Naive thymus-derived CD4-positive, alpha-beta T cell (primary cell): ENCODE measurements at regions not wholly inside any gene's neighbourhood (a gene's known extent, or its start where the extent isn't known, plus 50 kb on each side); places are given as distances from the start of the nearest gene placed in this dataset.
"Not testable (repeated sequence)": the region's sequence is repeated elsewhere in the genome, so short reads cannot be mapped to it uniquely, and the experiment has no call there.

Experiments
- ATAC-seq: fragments of 150-1000 bp; cut with Tn5 transposase; 2 replicates; pipeline ENCODE4 v1.10.0; 2021; ENCODE audit warnings: mild to moderate bottlenecking, moderate library complexity
- CTCF ChIA-PET: fragments of 350-600 bp; sonication (Branson Sonifier 250); formaldehyde crosslinking; loops from one replicate; lab custom pipeline; 2021; ENCODE audit warnings: antibody characterized with exemption; lab: Charles Lee
- POLR2A ChIA-PET: fragments of 350-600 bp; sonication (Branson Sonifier 250); formaldehyde crosslinking; loops from one replicate; lab custom pipeline; 2021; ENCODE audit warnings: antibody characterized with exemption, inconsistent platforms; lab: Charles Lee
- DNase-seq, 9 donors: peaks; one replicate each; pipeline versions ENCODE4 v3.0.0 to v3.0.0-alpha.2; 2020 to 2022; ENCODE audit warnings: mixed read lengths in 1 of 9
- H3K27ac ChIP-seq: one replicate; pipeline ENCODE4 v1.7.0; 2013; ENCODE audit warnings: mild to moderate bottlenecking, low read depth, low read length, moderate library complexity
- H3K27me3 ChIP-seq, 2 donors: one replicate each; pipeline ENCODE4 v1.7.0; 2013; ENCODE audit warnings: low read length in 2 of 2, mild to moderate bottlenecking in 2 of 2, moderate library complexity in 2 of 2; ENCODE audit not compliant: control insufficient read depth in 2 of 2, insufficient read depth in 2 of 2
- H3K36me3 ChIP-seq, 3 experiments: 1 replicate in 2 of 3; 2 replicates in 1 of 3; pipeline ENCODE4 v1.7.0; 2013; ENCODE audit warnings: low read length in 3 of 3, mild to moderate bottlenecking in 3 of 3, moderate library complexity in 1 of 3; ENCODE audit not compliant: insufficient read depth in 3 of 3, control insufficient read depth in 2 of 3
- H3K4me1 ChIP-seq, 2 donors: one replicate each; pipeline ENCODE4 v1.7.0; 2013; ENCODE audit warnings: low read length in 2 of 2, mild to moderate bottlenecking in 2 of 2, moderate library complexity in 1 of 2; ENCODE audit not compliant: control insufficient read depth in 2 of 2, insufficient read depth in 2 of 2
- H3K4me3 ChIP-seq: 2 replicates; pipeline ENCODE4 v1.7.0; 2013; ENCODE audit warnings: mild to moderate bottlenecking, low read length
- H3K9me3 ChIP-seq, 3 experiments: 1 replicate in 2 of 3; 2 replicates in 1 of 3; pipeline ENCODE4 v1.7.0; 2013; ENCODE audit warnings: low read length in 3 of 3; ENCODE audit not compliant: control insufficient read depth in 2 of 3
- H3K27ac Mint-ChIP-seq, 9 donors: one replicate each; pipeline ENCODE4 v1.8.0; 2020 to 2022; ENCODE audit warnings: mixed read lengths in 9 of 9, mild to moderate bottlenecking in 8 of 9, moderate library complexity in 5 of 9, inconsistent platforms in 2 of 9
- H3K27me3 Mint-ChIP-seq, 5 donors: one replicate each; pipeline ENCODE4 v1.8.0; 2021 to 2022; ENCODE audit warnings: mixed read lengths in 5 of 5, mild to moderate bottlenecking in 1 of 5
- H3K36me3 Mint-ChIP-seq, 5 donors: one replicate each; pipeline ENCODE4 v1.8.0; 2020 to 2022; ENCODE audit warnings: mixed read lengths in 5 of 5, mild to moderate bottlenecking in 3 of 5, inconsistent platforms in 1 of 5
- H3K4me1 Mint-ChIP-seq, 7 donors: one replicate each; pipeline ENCODE4 v1.8.0; 2020 to 2022; ENCODE audit warnings: mixed read lengths in 7 of 7, mild to moderate bottlenecking in 3 of 7, inconsistent platforms in 1 of 7
- H3K4me3 Mint-ChIP-seq, 10 donors: one replicate each; pipeline ENCODE4 v1.8.0; 2020 to 2022; ENCODE audit warnings: mild to moderate bottlenecking in 10 of 10, mixed read lengths in 10 of 10, moderate library complexity in 6 of 10, inconsistent platforms in 2 of 10
- H3K9me3 Mint-ChIP-seq, 11 donors: one replicate each; pipeline ENCODE4 v1.8.0; 2020 to 2022; ENCODE audit warnings: mixed read lengths in 11 of 11, mild to moderate bottlenecking in 4 of 11, inconsistent platforms in 1 of 11, moderate library complexity in 1 of 11
- intact Hi-C, 2 donors: fragments of 100-400 bp; cut with micrococcal nuclease; formaldehyde crosslinking; loops; one replicate each; pipeline ENCODE4 v1.15.1; 2023

- H3K27me3 ChIP-seq, result no peaks in the 10 kb centered on the region
- H3K36me3 ChIP-seq, result no peaks in the 10 kb centered on the region
- H3K9me3 ChIP-seq, result peaks cover 0 to 6% (median 0%) of the 10 kb centered on the region in 3 experiments
- H3K27me3 Mint-ChIP-seq, result peaks cover 0 to 15% (median 4%) of the 10 kb centered on the region in 5 donors
- no peaks in the 10 kb centered on the region for H3K4me1 Mint-ChIP-seq
- POLR2A ChIA-PET, result no interaction called here
- ATAC-seq (no peak), DNase-seq (no peak)
- no peak overlapping the region for H3K4me3 Mint-ChIP-seq
- CTCF ChIA-PET, result no interaction called here
- H3K4me1 ChIP-seq, result no peaks in the 10 kb centered on the region
- H3K27ac Mint-ChIP-seq, result no peak overlapping the region
- H3K36me3 Mint-ChIP-seq, result peaks cover 0 to 7% (median 4%) of the 10 kb centered on the region in 5 donors
- intact Hi-C loops, result no loop called here
- no peak overlapping the region for H3K27ac ChIP-seq
- H3K9me3 Mint-ChIP-seq, result peaks cover 5 to 59% (median 24%) of the 10 kb centered on the region in 11 donors
- no peak overlapping the region for H3K4me3 ChIP-seq
Measured at GRCh38 chr20:30484009-30484748, 773.3 kb upstream of the DEFB115 start.

GRCh38 chr20:30484749-30485070 lies 772.8 kb upstream of the DEFB115 start:
- Histone ChIP-seq H3K36me3 (no peaks in the 10 kb centered on the region), H3K27me3 (no peaks in the 10 kb centered on the region), H3K4me3 (no peak overlapping the region), H3K27ac (no peak overlapping the region), H3K9me3 (peaks cover 0 to 6% (median 0%) of the 10 kb centered on the region in 3 experiments), H3K4me1 (no peaks in the 10 kb centered on the region)
- Mint-ChIP-seq H3K27me3 (peaks cover 0 to 15% (median 4%) of the 10 kb centered on the region in 5 donors), H3K36me3 (peaks cover 0 to 7% (median 4%) of the 10 kb centered on the region in 5 donors), H3K4me3 (no peak overlapping the region), H3K9me3 (peaks cover 5 to 54% (median 24%) of the 10 kb centered on the region in 11 donors), H3K27ac (no peak overlapping the region), H3K4me1 (no peaks in the 10 kb centered on the region)
- DNase-seq, result no peak
- CTCF ChIA-PET, result no interaction called here
- POLR2A ChIA-PET, result no interaction called here
- intact Hi-C loops, result no loop called here
- ATAC-seq, result no peak

- no peaks in the 10 kb centered on the region for H3K27me3 ChIP-seq
- H3K36me3 Mint-ChIP-seq, result peaks cover 0 to 7% (median 4%) of the 10 kb centered on the region in 5 donors
- DNase-seq (no peak), ATAC-seq (no peak)
- H3K27ac ChIP-seq, result no peak overlapping the region
- no peaks in the 10 kb centered on the region for H3K4me1 ChIP-seq
- no peaks in the 10 kb centered on the region for H3K36me3 ChIP-seq
- peaks cover 5 to 46% (median 23%) of the 10 kb centered on the region in 11 donors for H3K9me3 Mint-ChIP-seq
- H3K9me3 ChIP-seq, result peaks cover 0 to 6% (median 0%) of the 10 kb centered on the region in 3 experiments
- peaks cover 0 to 15% (median 4%) of the 10 kb centered on the region in 5 donors for H3K27me3 Mint-ChIP-seq
- intact Hi-C loops, result no loop called here
- H3K4me1 Mint-ChIP-seq, result no peaks in the 10 kb centered on the region
- POLR2A ChIA-PET, result no interaction called here
- no peak overlapping the region for H3K4me3 Mint-ChIP-seq
- CTCF ChIA-PET, result no interaction called here
- H3K4me3 ChIP-seq, result no peak overlapping the region
- no peak overlapping the region for H3K27ac Mint-ChIP-seq
Measured at GRCh38 chr20:30485331-30486102, 771.9 kb upstream of the DEFB115 start.

DNA sequence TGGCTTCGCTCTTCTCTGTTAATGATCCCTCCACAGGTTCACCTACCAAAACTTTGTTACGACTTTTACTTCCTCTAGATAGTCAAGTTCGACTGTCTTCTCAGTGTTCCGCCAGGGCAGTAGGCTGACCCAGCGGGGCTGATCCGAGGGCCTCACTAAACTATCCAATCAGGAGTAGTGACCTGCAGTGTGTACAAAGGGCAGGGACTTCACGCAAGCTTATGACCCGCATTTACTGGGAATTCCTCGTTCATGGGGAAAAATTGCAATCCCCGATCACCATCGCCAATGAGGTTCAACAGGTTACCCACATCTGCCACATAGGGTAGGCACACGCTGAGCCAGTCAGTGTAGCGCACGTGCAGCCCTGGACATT lies 771.4 kb upstream of the DEFB115 start:
- Mint-ChIP-seq H3K27ac (no peak overlapping the region), H3K9me3 (peaks cover 5 to 47% (median 25%) of the 10 kb centered on the region in 11 donors), H3K4me1 (no peaks in the 10 kb centered on the region), H3K27me3 (peaks cover 0 to 15% (median 5%) of the 10 kb centered on the region in 5 donors), H3K36me3 (peaks cover 0 to 7% (median 4%) of the 10 kb centered on the region in 5 donors), H3K4me3 (no peak overlapping the region)
- H3K4me1 ChIP-seq, result no peaks in the 10 kb centered on the region
- intact Hi-C loops, result no loop called here
- DNase-seq (no peak), ATAC-seq (no peak)
- POLR2A ChIA-PET, result no interaction called here
- CTCF ChIA-PET, result no interaction called here
- H3K36me3 ChIP-seq, result no peaks in the 10 kb centered on the region
- H3K27me3 ChIP-seq, result no peaks in the 10 kb centered on the region
- no peak overlapping the region for H3K4me3 ChIP-seq
- H3K27ac ChIP-seq, result no peak overlapping the region
- H3K9me3 ChIP-seq, result peaks cover 0 to 6% (median 0%) of the 10 kb centered on the region in 3 experiments

GRCh38 chr20:30487461-30487860 lies 770.0 kb upstream of the DEFB115 start:
- peaks cover 5 to 43% (median 19%) of the 10 kb centered on the region in 11 donors for H3K9me3 Mint-ChIP-seq
- ATAC-seq, H3K4me3 ChIP-seq, DNase-seq, H3K4me1 Mint-ChIP-seq, H3K27ac ChIP-seq, H3K4me3 Mint-ChIP-seq, CTCF ChIA-PET, H3K27ac Mint-ChIP-seq, POLR2A ChIA-PET, H3K9me3 ChIP-seq, H3K36me3 Mint-ChIP-seq, H3K27me3 ChIP-seq, intact Hi-C loops, H3K36me3 ChIP-seq, H3K4me1 ChIP-seq: not testable (repeated sequence)
- peaks cover 0 to 15% (median 5%) of the 10 kb centered on the region in 5 donors for H3K27me3 Mint-ChIP-seq

DNA sequence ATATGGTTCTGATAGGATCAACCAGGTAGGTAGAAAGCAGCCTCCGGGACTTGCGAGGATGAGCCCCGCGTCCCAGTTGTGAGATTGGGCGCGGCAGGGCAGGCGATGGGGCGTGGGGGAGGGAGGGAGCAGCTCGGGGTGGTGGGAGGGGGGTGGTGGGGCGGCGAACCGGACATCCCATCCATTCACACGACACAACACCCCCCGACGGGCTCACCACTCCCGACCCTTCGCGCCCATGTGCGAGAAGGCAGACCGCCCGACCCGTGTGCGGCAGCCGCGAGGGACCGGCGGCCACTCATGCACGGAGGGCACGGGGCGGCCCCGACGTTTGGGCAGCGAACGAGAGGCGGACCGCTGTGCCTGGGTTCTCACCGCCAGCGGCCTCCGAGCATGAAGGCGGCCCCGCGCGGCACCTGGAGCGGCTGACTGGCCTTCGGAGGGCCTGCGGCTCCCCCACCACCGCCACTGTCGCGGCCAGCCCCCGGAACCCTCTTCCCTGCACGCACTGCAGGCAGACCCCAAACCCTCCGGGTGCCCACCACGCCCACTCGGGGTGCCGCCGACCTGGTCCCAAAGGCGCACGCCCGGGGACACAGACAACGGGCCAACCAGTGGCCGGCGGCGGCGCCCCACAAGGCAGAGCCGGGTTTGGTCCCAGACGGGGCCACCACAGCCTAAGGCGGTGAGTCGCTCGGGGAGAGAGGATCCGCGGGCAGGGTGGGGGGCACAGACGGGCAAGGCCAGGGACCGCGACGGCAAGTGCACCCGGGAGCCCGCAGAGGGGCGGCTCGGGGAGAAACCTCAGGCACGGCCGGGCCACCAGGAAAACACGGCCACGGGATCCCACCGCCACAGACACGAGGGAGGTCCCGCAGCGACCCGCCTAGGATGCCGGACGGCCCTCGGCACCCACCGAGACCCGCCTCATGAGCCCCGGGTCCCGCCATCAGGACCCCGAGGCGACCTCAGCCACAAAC lies 769.2 kb upstream of the DEFB115 start:
- Mint-ChIP-seq H3K4me3 (no peak overlapping the region), H3K27ac (peak overlapping the region in 1 of 9 donors; percentile 11), H3K36me3 (peaks cover 0 to 7% (median 4%) of the 10 kb centered on the region in 5 donors), H3K27me3 (peaks cover 0 to 15% (median 5%) of the 10 kb centered on the region in 5 donors), H3K9me3 (peaks cover 5 to 37% (median 19%) of the 10 kb centered on the region in 11 donors), H3K4me1 (no peaks in the 10 kb centered on the region)
- no peaks in the 10 kb centered on the region for H3K36me3 ChIP-seq
- H3K4me3 ChIP-seq, result no peak overlapping the region
- H3K27ac ChIP-seq, result no peak overlapping the region
- peaks cover 0 to 6% (median 0%) of the 10 kb centered on the region in 3 experiments for H3K9me3 ChIP-seq
- no peak for ATAC-seq
- ChIA-PET CTCF (no interaction called here), POLR2A (no interaction called here)
- DNase-seq, result no peak
- no peaks in the 10 kb centered on the region for H3K4me1 ChIP-seq
- intact Hi-C loops, result no loop called here
- no peaks in the 10 kb centered on the region for H3K27me3 ChIP-seq
